H9 (cell line): ENCODE measurements at regions not wholly inside any gene's neighbourhood (a gene's known extent, or its start where the extent isn't known, plus 50 kb on each side); places are given as distances from the start of the nearest gene placed in this dataset.

Experiments used
- DNase-seq: peaks from one replicate; pipeline ENCODE4 v3.0.0-alpha.2; 2017
- H2AFZ ChIP-seq: one replicate; pipeline ENCODE4 v1.6.1; 2013; ENCODE audit warnings: mild to moderate bottlenecking, low read length, control low read depth, moderate library complexity
- H2AK5ac ChIP-seq: 2 replicates; pipeline ENCODE4 v1.6.1; 2013; ENCODE audit warnings: low read length, control low read depth, mixed read lengths; ENCODE audit not compliant: insufficient read length
- H2BK120ac ChIP-seq: one replicate; pipeline ENCODE4 v1.6.1; 2013; ENCODE audit warnings: low read depth, mild to moderate bottlenecking, low read length, control low read depth, inconsistent platforms; ENCODE audit not compliant: poor library complexity, severe bottlenecking
- H2BK12ac ChIP-seq: 2 replicates; pipeline ENCODE4 v1.6.1; 2013; ENCODE audit warnings: low read length, control low read depth, mixed read lengths, low read depth; ENCODE audit not compliant: insufficient read length
- H2BK15ac ChIP-seq: 2 replicates; pipeline ENCODE4 v1.6.1; 2013; ENCODE audit warnings: low read depth, low read length, control low read depth
- H2BK20ac ChIP-seq: one replicate; pipeline ENCODE4 v1.6.1; 2013; ENCODE audit warnings: low read depth, mild to moderate bottlenecking, low read length, control low read depth, inconsistent platforms; ENCODE audit not compliant: poor library complexity, severe bottlenecking
- H2BK5ac ChIP-seq: 2 replicates; pipeline ENCODE4 v1.6.1; 2013; ENCODE audit warnings: low read length, control low read depth, mixed read lengths; ENCODE audit not compliant: insufficient read length
- H3K14ac ChIP-seq: 2 replicates; pipeline ENCODE4 v1.6.1; 2013; ENCODE audit warnings: low read length, control low read depth; ENCODE audit not compliant: insufficient read depth
- H3K18ac ChIP-seq: 2 replicates; pipeline ENCODE4 v1.6.1; 2013; ENCODE audit warnings: low read depth, mild to moderate bottlenecking, mixed read lengths, low read length, control low read depth; ENCODE audit not compliant: insufficient read length
- H3K23ac ChIP-seq: 2 replicates; pipeline ENCODE4 v1.6.1; 2013; ENCODE audit warnings: low read length, control low read depth, mixed read lengths, low read depth; ENCODE audit not compliant: insufficient read length
- H3K23me2 ChIP-seq: 2 replicates; pipeline ENCODE4 v1.6.1; 2013; ENCODE audit warnings: low read depth, mild to moderate bottlenecking, mixed read lengths, low read length, control low read depth; ENCODE audit not compliant: insufficient read length, poor library complexity, severe bottlenecking
- H3K27ac ChIP-seq: 2 replicates; pipeline ENCODE4 v1.5.1; 2013; ENCODE audit warnings: low read length, control low read depth, mixed read lengths, low read depth; ENCODE audit not compliant: insufficient read length
- H3K27me3 ChIP-seq: 2 replicates; pipeline ENCODE4 v1.6.1; 2013; ENCODE audit warnings: low read length, control low read depth, inconsistent platforms; ENCODE audit not compliant: insufficient read depth
- H3K4ac ChIP-seq: 2 replicates; pipeline ENCODE4 v1.6.1; 2013; ENCODE audit warnings: low read depth, mild to moderate bottlenecking, control low read depth, inconsistent platforms, low read length, moderate library complexity
- H3K4me1 ChIP-seq: 2 replicates; pipeline ENCODE4 v1.6.1; 2013; ENCODE audit warnings: low read length, control low read depth, inconsistent platforms; ENCODE audit not compliant: insufficient read depth
- H3K4me2 ChIP-seq: 2 replicates; pipeline ENCODE4 v1.6.1; 2013; ENCODE audit warnings: low read length, control low read depth, mixed read lengths; ENCODE audit not compliant: insufficient read length, insufficient read depth
- H3K56ac ChIP-seq: 2 replicates; pipeline ENCODE4 v1.6.1; 2013; ENCODE audit warnings: low read depth, mild to moderate bottlenecking, mixed read lengths, low read length, control low read depth; ENCODE audit not compliant: insufficient read length
- H3K79me1 ChIP-seq: 2 replicates; pipeline ENCODE4 v1.6.1; 2013; ENCODE audit warnings: low read depth, mild to moderate bottlenecking, moderate library complexity, low read length, control low read depth, inconsistent platforms; ENCODE audit not compliant: insufficient read depth, poor library complexity, severe bottlenecking
- H3K79me2 ChIP-seq: 2 replicates; pipeline ENCODE4 v1.6.1; 2013; ENCODE audit warnings: low read length, control low read depth, inconsistent platforms; ENCODE audit not compliant: insufficient read depth
- H3K9ac ChIP-seq: 2 replicates; pipeline ENCODE4 v1.6.1; 2013; ENCODE audit warnings: low read length, control low read depth, mixed read lengths; ENCODE audit not compliant: insufficient read length; ENCODE audit errors: extremely low read depth
- H3K9me3 ChIP-seq: one replicate; pipeline ENCODE4 v1.6.1; 2013; ENCODE audit warnings: low read depth, low read length, inconsistent platforms; ENCODE audit not compliant: control insufficient read depth
- H3T11ph ChIP-seq: one replicate; pipeline ENCODE4 v1.6.1; 2013; ENCODE audit warnings: mild to moderate bottlenecking, low read length, control low read depth, inconsistent platforms
- H4K20me1 ChIP-seq: one replicate; pipeline ENCODE4 v1.6.1; 2013; ENCODE audit not compliant: control insufficient read depth, insufficient read length, insufficient read depth
- H4K5ac ChIP-seq: 2 replicates; pipeline ENCODE4 v1.6.1; 2013; ENCODE audit warnings: low read depth, mild to moderate bottlenecking, mixed read lengths, low read length, control low read depth; ENCODE audit not compliant: insufficient read length
- H4K8ac ChIP-seq: replicated peaks from 2 replicates; pipeline ENCODE4 v1.6.1; 2013; ENCODE audit warnings: low read length, control low read depth, mixed read lengths, low read depth; ENCODE audit not compliant: insufficient read length
- H4K91ac ChIP-seq: 2 replicates; pipeline ENCODE4 v1.6.1; 2013; ENCODE audit warnings: low read depth, mild to moderate bottlenecking, moderate library complexity, mixed read lengths, low read length, control low read depth; ENCODE audit not compliant: insufficient read length
- H3K27ac Mint-ChIP-seq, 3 experiments: 2 replicates in 2 of 3; 3 replicates in 1 of 3; pipeline ENCODE4 v1.8.0; 2020 to 2021; ENCODE audit warnings: mixed read lengths in 3 of 3, mild to moderate bottlenecking in 1 of 3, moderate library complexity in 1 of 3
- H3K27me3 Mint-ChIP-seq: 2 replicates; pipeline ENCODE4 v1.8.0; 2021; ENCODE audit warnings: low read depth, mild to moderate bottlenecking, moderate library complexity, mixed read lengths
- H3K36me3 Mint-ChIP-seq, 3 experiments: 2 replicates in 2 of 3; 3 replicates in 1 of 3; pipeline ENCODE4 v1.8.0; 2020 to 2021; ENCODE audit warnings: low read depth in 3 of 3, mixed read lengths in 3 of 3; ENCODE audit not compliant: insufficient read depth in 1 of 3
- H3K4me1 Mint-ChIP-seq, 2 experiments: 2 replicates each; pipeline ENCODE4 v1.8.0; 2020; ENCODE audit warnings: mixed read lengths in 2 of 2
- H3K4me3 Mint-ChIP-seq, 2 experiments: 2 replicates in 1 of 2; 3 replicates in 1 of 2; pipeline ENCODE4 v1.8.0; 2020 to 2021; ENCODE audit warnings: mild to moderate bottlenecking in 2 of 2, mixed read lengths in 2 of 2, moderate library complexity in 1 of 2
- H3K9me3 Mint-ChIP-seq, 2 experiments: 2 replicates in 1 of 2; 3 replicates in 1 of 2; pipeline ENCODE4 v1.8.0; 2020; ENCODE audit warnings: mild to moderate bottlenecking in 2 of 2, mixed read lengths in 2 of 2, moderate library complexity in 1 of 2
- WGBS: extraction: QIAGEN DNeasy Blood & Tissue Kit; methylation state at CpG from one replicate; pipeline ENCODE4 v1.1.7; 2013; ENCODE audit warnings: missing lambda C conversion rate, low lambda C conversion rate, mixed read lengths; ENCODE audit not compliant: insufficient read length; ENCODE audit errors: extremely low coverage; 5-methylcytosine and 5-hydroxymethylcytosine counted together
- TF ChIP-seq, protein P1 (sequence below): fragments of 200-600 bp; sonication (generic); conservative IDR thresholded peaks from 3 replicates; pipeline ENCODE4 v1.8.0; 2021; ENCODE audit warnings: antibody characterized with exemption, mild to moderate bottlenecking

DNA sequence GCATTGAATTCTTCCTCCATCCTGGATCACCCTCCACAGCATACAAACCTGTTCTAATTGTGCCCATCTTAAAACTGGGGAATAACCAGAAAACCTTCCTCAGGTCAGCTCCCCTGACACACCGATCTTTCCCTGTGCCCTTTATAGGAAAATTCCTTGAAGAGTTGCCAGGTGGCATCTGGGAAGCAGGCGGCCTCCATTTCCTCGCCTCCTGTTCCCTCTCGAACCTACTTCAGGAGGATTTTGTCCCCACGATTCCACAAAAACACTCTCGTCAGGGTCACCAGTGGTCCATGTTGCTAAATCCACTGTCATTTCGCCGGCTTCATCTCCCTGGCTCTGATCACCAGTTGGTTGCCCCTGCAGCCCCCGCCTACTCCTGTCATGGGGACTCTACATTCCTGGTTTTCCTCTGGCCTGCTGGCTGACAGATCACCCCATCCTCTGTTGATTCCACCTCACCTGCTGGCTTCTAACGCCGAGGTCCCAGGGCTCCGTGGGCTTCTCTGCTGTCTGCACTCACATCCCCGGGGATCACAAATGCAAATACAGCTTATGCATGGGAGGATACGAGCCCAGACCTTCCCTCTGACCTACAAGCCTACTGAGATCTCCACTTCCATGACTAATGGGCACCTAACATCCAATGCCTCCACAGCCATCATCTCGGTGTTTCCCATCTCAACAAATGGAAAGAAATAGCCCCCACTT, 92.5 kb upstream of the PRDM11 start:
- Mint-ChIP-seq H3K27me3 (no peaks in the 10 kb centered on the region; the same call in none of the 2 replicates), H3K4me3 (no peak overlapping the region), H3K36me3 (no peaks in the 10 kb centered on the region; a peak in 1 of 7 replicates), H3K27ac (no peak overlapping the region; a peak in 2 of 7 replicates), H3K9me3 (peaks cover 0 to 3% of the 10 kb centered on the region in 2 experiments; a peak in 1 of 5 replicates), H3K4me1 (peaks cover 27 to 48% of the 10 kb centered on the region in 2 experiments)
- Histone ChIP-seq H3K4me1 (no peaks in the 10 kb centered on the region; the same call in 1 of the 2 replicates), H3K9me3 (no peaks in the 10 kb centered on the region), H4K5ac (no peak overlapping the region), H2BK12ac (no peak overlapping the region), H3K4ac (no peak overlapping the region), H3K56ac (no peak overlapping the region), H3K4me2 (no peak overlapping the region), H3K79me2 (no peaks in the 10 kb centered on the region), H2BK20ac (no peak overlapping the region), H2AFZ (no peak overlapping the region), H3T11ph (no peak overlapping the region), H3K14ac (no peak overlapping the region), H3K79me1 (no peaks in the 10 kb centered on the region), H4K20me1 (no peaks in the 10 kb centered on the region), H3K9ac (no peak overlapping the region), H4K91ac (no peak overlapping the region), H2AK5ac (no peak overlapping the region), H2BK5ac (no peak overlapping the region), H3K23ac (no peak overlapping the region), H4K8ac (no peak overlapping the region), H3K18ac (no peak overlapping the region), H2BK15ac (no peak overlapping the region), H3K23me2 (no peaks in the 10 kb centered on the region), H3K27me3 (no peaks in the 10 kb centered on the region), H2BK120ac (no peak overlapping the region), H3K27ac (no peak overlapping the region)
- DNase-seq, result no peak
- TF ChIP-seq, protein P1, sequence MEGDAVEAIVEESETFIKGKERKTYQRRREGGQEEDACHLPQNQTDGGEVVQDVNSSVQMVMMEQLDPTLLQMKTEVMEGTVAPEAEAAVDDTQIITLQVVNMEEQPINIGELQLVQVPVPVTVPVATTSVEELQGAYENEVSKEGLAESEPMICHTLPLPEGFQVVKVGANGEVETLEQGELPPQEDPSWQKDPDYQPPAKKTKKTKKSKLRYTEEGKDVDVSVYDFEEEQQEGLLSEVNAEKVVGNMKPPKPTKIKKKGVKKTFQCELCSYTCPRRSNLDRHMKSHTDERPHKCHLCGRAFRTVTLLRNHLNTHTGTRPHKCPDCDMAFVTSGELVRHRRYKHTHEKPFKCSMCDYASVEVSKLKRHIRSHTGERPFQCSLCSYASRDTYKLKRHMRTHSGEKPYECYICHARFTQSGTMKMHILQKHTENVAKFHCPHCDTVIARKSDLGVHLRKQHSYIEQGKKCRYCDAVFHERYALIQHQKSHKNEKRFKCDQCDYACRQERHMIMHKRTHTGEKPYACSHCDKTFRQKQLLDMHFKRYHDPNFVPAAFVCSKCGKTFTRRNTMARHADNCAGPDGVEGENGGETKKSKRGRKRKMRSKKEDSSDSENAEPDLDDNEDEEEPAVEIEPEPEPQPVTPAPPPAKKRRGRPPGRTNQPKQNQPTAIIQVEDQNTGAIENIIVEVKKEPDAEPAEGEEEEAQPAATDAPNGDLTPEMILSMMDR, result no peak
- no CpG with 5 or more reads among the region's 15 CpGs for WGBS
